Neural cell (in vitro differentiated cells): ENCODE measurements at regions not wholly inside any gene's neighbourhood (a gene's known extent, or its start where the extent isn't known, plus 50 kb on each side); places are given as distances from the start of the nearest gene placed in this dataset.

ENCODE experiments used
- CTCF ChIP-seq: fragments of 450-650 bp; IDR thresholded peaks from 2 replicates; pipeline ENCODE4 v1.5.1; 2014; ENCODE audit warnings: antibody characterized with exemption, mild to moderate bottlenecking, moderate library complexity; ENCODE audit not compliant: poor library complexity, severe bottlenecking
- EP300 ChIP-seq: fragments of 450-650 bp; conservative IDR thresholded peaks from 2 replicates; pipeline ENCODE4 v1.6.1; 2014; ENCODE audit warnings: antibody characterized with exemption, mild to moderate bottlenecking, moderate library complexity; ENCODE audit not compliant: poor library complexity, severe bottlenecking
- EZH2 ChIP-seq: fragments of 200-600, 300-800 bp; shearing (Covaris generic), sonication (generic); IDR thresholded peaks from 2 replicates; pipeline ENCODE4 v1.6.1; 2014; ENCODE audit warnings: antibody characterized with exemption, low read length, borderline replicate concordance, mild to moderate bottlenecking; ENCODE audit not compliant: insufficient read depth, poor library complexity, severe bottlenecking
- MXI1 ChIP-seq: fragments of 450-650 bp; conservative IDR thresholded peaks from 2 replicates; pipeline ENCODE4 v1.6.1; 2014; ENCODE audit warnings: antibody characterized with exemption, mild to moderate bottlenecking; ENCODE audit not compliant: poor library complexity, severe bottlenecking
- POLR2AphosphoS5 ChIP-seq: IDR thresholded peaks from 2 replicates; pipeline ENCODE4 v1.6.1; 2012
- RAD21 ChIP-seq: fragments of 450-650 bp; conservative IDR thresholded peaks from 2 replicates; pipeline ENCODE4 v1.6.1; 2014; ENCODE audit warnings: antibody characterized with exemption, mild to moderate bottlenecking, moderate library complexity
- REST ChIP-seq: IDR thresholded peaks from 2 replicates; pipeline ENCODE4 v1.6.1; 2012; ENCODE audit warnings: borderline replicate concordance
- SMC3 ChIP-seq: fragments of 450-650 bp; conservative IDR thresholded peaks from 2 replicates; pipeline ENCODE4 v1.6.1; 2014; ENCODE audit warnings: antibody characterized with exemption, mild to moderate bottlenecking, moderate library complexity; ENCODE audit not compliant: poor library complexity

- no peak for TF ChIP-seq REST
- TF ChIP-seq CTCF = no peak
- no peak for TF ChIP-seq POLR2AphosphoS5
- no peak for TF ChIP-seq EP300
- TF ChIP-seq RAD21 = no peak
- no peak for TF ChIP-seq EZH2
- TF ChIP-seq MXI1 = no peak
- no peak for TF ChIP-seq SMC3
Measured at GRCh38 chr2:129441610-129442009, 537.9 kb upstream of the RAB6C start.
